ENCODE measurements at regions not wholly inside any gene's neighbourhood (a gene's known extent, or its start where the extent isn't known, plus 50 kb on each side); places are given as distances from the start of the nearest gene placed in this dataset.

DNA sequence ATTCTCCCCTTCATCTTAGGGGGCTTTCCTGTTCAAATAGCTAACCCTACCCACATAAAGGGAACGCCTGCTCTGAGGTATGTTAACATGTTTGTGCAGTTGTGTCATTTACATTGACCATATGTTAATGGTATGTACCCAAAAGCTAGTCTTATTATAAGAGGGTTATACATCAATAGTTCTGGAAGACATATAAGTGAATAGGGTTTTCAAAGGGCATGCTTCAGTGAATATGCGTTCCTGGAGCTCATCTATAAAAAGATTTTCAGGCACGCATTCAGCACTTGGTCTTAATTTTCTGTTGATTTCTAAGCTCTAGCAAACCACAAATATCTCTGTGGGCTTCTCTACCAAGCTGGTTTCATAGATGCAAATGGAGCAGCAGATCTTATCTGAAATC, 766.1 kb downstream of the IRX1 start:
- DNase-seq (ENCODE audit: low spot score) = no peak
- Histone ChIP-seq H3K4me3 (ENCODE audit: low read depth, low read length, poor library complexity, severe bottlenecking) (no peak overlapping the region), H3K4me2 (ENCODE audit: low read length) (no peak overlapping the region), H3K4me1 (ENCODE audit: insufficient read depth, low read length, poor library complexity, severe bottlenecking) (no peaks in the 10 kb centered on the region), H3K27ac (ENCODE audit: low read depth, low read length, poor library complexity, severe bottlenecking) (no peak overlapping the region), H3K9me2 (ENCODE audit: insufficient read depth, low read length) (no peaks in the 10 kb centered on the region), H4K20me1 (ENCODE audit: insufficient read depth, low read length) (no peaks in the 10 kb centered on the region), H2AFZ (ENCODE audit: low read length) (no peak overlapping the region), H3K79me2 (ENCODE audit: insufficient read depth, low read depth, low read length) (no peaks in the 10 kb centered on the region), H3K36me3 (ENCODE audit: insufficient read depth, low read length) (no peaks in the 10 kb centered on the region), H3K9me3 (ENCODE audit: low read length) (no peaks in the 10 kb centered on the region)
- CTCF ChIA-PET (ENCODE audit: unreplicated experiment) = no interaction called here
- TF ChIP-seq EZH2phosphoT487 (IDR thresholded peaks at IDR 0.05; ENCODE audit: borderline replicate concordance, low read depth, low read length) = no peak
- TF ChIP-seq CTCF (conservative IDR thresholded peaks at IDR 0.05; ENCODE audit: low read length) = no peak
- POLR2A ChIA-PET = interaction anchor here (0.8 kb wide), 1 partner anchor 85 kb away, joined by 3 read pairs; no protein-coding TSS in a partner anchor
- BruUV-seq (replicated peaks) = no TSS peak
- intact Hi-C loops (cut with micrococcal nuclease; ENCODE audit: unreplicated experiment) = no loop called here

DNA sequence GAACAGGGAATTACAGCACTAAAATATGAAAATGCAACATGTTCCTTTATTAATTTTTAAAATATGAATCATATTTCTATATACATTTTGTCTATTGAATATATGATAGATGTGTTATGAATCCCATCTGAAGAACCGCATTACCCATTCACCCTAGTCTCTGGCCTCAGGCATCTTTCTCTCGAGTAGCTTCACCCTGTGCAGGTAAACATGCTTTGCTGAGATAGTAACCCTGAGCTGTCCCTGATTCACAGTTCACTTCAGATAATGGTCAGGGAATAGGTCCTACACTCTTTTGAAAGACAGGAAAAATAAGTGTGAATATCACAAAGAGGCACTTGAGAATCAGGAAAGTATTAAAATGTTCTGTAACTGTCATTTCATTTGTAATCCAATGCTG, 766.8 kb downstream of the IRX1 start:
- no peaks in the 10 kb centered on the region for H3K79me2 ChIP-seq (ENCODE audit: insufficient read depth, low read depth, low read length)
- no TSS peak for BruUV-seq (replicated peaks)
- intact Hi-C loops (cut with micrococcal nuclease; ENCODE audit: unreplicated experiment) = no loop called here
- H3K4me2 ChIP-seq (ENCODE audit: low read length) = no peak overlapping the region
- CTCF ChIA-PET (ENCODE audit: unreplicated experiment) = no interaction called here
- H3K9me3 ChIP-seq (ENCODE audit: low read length) = no peaks in the 10 kb centered on the region
- POLR2A ChIA-PET = interaction anchor here (0.8 kb wide), 1 partner anchor 85 kb away, joined by 3 read pairs; no protein-coding TSS in a partner anchor
- TF ChIP-seq EZH2phosphoT487 (IDR thresholded peaks at IDR 0.05; ENCODE audit: borderline replicate concordance, low read depth, low read length) = no peak
- TF ChIP-seq CTCF (conservative IDR thresholded peaks at IDR 0.05; ENCODE audit: low read length) = no peak
- no peak overlapping the region for H3K4me3 ChIP-seq (ENCODE audit: low read depth, low read length, poor library complexity, severe bottlenecking)
- no peak overlapping the region for H3K27ac ChIP-seq (ENCODE audit: low read depth, low read length, poor library complexity, severe bottlenecking)
- H4K20me1 ChIP-seq (ENCODE audit: insufficient read depth, low read length) = no peaks in the 10 kb centered on the region
- H3K4me1 ChIP-seq (ENCODE audit: insufficient read depth, low read length, poor library complexity, severe bottlenecking) = no peaks in the 10 kb centered on the region
- no peaks in the 10 kb centered on the region for H3K36me3 ChIP-seq (ENCODE audit: insufficient read depth, low read length)
- no peaks in the 10 kb centered on the region for H3K9me2 ChIP-seq (ENCODE audit: insufficient read depth, low read length)
- no peak overlapping the region for H2AFZ ChIP-seq (ENCODE audit: low read length)
- DNase-seq (ENCODE audit: low spot score) = no peak

GRCh38 chr5:4363045-4363444, 767.4 kb downstream of the IRX1 start:
- no TSS peak for BruUV-seq (replicated peaks)
- Histone ChIP-seq H3K4me3 (ENCODE audit: low read depth, low read length, poor library complexity, severe bottlenecking) (no peak overlapping the region), H4K20me1 (ENCODE audit: insufficient read depth, low read length) (no peaks in the 10 kb centered on the region), H3K27ac (ENCODE audit: low read depth, low read length, poor library complexity, severe bottlenecking) (no peak overlapping the region), H3K36me3 (ENCODE audit: insufficient read depth, low read length) (no peaks in the 10 kb centered on the region), H3K9me3 (ENCODE audit: low read length) (no peaks in the 10 kb centered on the region), H3K79me2 (ENCODE audit: insufficient read depth, low read depth, low read length) (no peaks in the 10 kb centered on the region), H3K4me2 (ENCODE audit: low read length) (no peak overlapping the region), H2AFZ (ENCODE audit: low read length) (no peak overlapping the region), H3K4me1 (ENCODE audit: insufficient read depth, low read length, poor library complexity, severe bottlenecking) (no peaks in the 10 kb centered on the region), H3K9me2 (ENCODE audit: insufficient read depth, low read length) (no peaks in the 10 kb centered on the region)
- TF ChIP-seq CTCF (conservative IDR thresholded peaks at IDR 0.05; ENCODE audit: low read length) (no peak), EZH2phosphoT487 (IDR thresholded peaks at IDR 0.05; ENCODE audit: borderline replicate concordance, low read depth, low read length) (no peak)
- no peak for DNase-seq (ENCODE audit: low spot score)
- ChIA-PET POLR2A (no interaction called here), CTCF (ENCODE audit: unreplicated experiment) (no interaction called here)
- intact Hi-C loops (cut with micrococcal nuclease; ENCODE audit: unreplicated experiment) = no loop called here

All from OCI-LY7 (cell line).